Lower leg skin (tissue), 4 donors: ENCODE measurements at regions not wholly inside any gene's neighbourhood (a gene's known extent, or its start where the extent isn't known, plus 50 kb on each side); places are given as distances from the start of the nearest gene placed in this dataset.

Experiments used
- DNase-seq, 2 donors: peaks; one replicate each; pipeline ENCODE4 v3.0.0-alpha.2; 2019; ENCODE audit warnings: low spot score in 2 of 2
- H3K4me3 ChIP-seq: fragments of 200-600 bp; sonication (generic); 2 replicates; pipeline ENCODE4 v1.5.1; 2017; ENCODE audit warnings: mild to moderate bottlenecking, low read depth; ENCODE audit not compliant: poor library complexity, severe bottlenecking
- POLR2A ChIP-seq, 2 donors: fragments of 450-650 bp; IDR thresholded peaks; one replicate each; pipeline ENCODE4 v1.6.1; 2016 to 2017; ENCODE audit warnings: antibody characterized with exemption in 2 of 2, mild to moderate bottlenecking in 1 of 2, moderate library complexity in 1 of 2
- WGBS, 2 donors: methylation state at CpG; one replicate each; pipeline ENCODE4 v1.1.5; 2018; 5-methylcytosine and 5-hydroxymethylcytosine counted together
- intact Hi-C: fragments of 100-400 bp; cut with DNase I; formaldehyde crosslinking; loops from one replicate; pipeline ENCODE4 v1.15.0; 2023; ENCODE audit warnings: low total_unique reads
- TF ChIP-seq, protein P1 (sequence below), 3 donors: fragments of 450-650 bp; IDR thresholded peaks; one replicate each; pipeline ENCODE4 v1.5.1; 2016; ENCODE audit warnings: antibody characterized with exemption in 3 of 3, mild to moderate bottlenecking in 3 of 3, moderate library complexity in 2 of 3

DNA sequence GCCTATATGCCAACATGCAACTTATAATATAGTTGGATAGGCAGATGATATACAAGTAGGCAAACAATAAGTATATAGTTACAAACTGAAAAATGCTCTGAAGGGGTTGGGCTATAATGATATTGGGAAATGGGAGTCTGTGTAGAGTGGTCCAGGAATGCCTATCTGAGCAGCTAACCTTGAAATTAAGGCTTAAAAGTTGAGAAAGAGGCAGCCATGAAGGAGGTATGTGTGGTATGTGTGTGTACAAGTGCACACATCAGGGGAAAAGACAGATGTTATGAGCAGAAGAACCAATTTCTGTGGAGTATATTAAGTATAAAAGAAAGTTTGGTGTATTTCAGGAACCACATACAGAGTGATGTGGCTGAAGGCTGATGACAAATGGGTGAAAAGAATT, 154.9 kb upstream of the PAPPA start:
- DNase-seq: no peak
- TF ChIP-seq, protein P1, sequence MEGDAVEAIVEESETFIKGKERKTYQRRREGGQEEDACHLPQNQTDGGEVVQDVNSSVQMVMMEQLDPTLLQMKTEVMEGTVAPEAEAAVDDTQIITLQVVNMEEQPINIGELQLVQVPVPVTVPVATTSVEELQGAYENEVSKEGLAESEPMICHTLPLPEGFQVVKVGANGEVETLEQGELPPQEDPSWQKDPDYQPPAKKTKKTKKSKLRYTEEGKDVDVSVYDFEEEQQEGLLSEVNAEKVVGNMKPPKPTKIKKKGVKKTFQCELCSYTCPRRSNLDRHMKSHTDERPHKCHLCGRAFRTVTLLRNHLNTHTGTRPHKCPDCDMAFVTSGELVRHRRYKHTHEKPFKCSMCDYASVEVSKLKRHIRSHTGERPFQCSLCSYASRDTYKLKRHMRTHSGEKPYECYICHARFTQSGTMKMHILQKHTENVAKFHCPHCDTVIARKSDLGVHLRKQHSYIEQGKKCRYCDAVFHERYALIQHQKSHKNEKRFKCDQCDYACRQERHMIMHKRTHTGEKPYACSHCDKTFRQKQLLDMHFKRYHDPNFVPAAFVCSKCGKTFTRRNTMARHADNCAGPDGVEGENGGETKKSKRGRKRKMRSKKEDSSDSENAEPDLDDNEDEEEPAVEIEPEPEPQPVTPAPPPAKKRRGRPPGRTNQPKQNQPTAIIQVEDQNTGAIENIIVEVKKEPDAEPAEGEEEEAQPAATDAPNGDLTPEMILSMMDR (IDR thresholded peaks at IDR 0.05): no peak
- TF ChIP-seq POLR2A (IDR thresholded peaks at IDR 0.05): no peak
- H3K4me3 ChIP-seq: no peak overlapping the region
- intact Hi-C loops: no loop called here

DNA sequence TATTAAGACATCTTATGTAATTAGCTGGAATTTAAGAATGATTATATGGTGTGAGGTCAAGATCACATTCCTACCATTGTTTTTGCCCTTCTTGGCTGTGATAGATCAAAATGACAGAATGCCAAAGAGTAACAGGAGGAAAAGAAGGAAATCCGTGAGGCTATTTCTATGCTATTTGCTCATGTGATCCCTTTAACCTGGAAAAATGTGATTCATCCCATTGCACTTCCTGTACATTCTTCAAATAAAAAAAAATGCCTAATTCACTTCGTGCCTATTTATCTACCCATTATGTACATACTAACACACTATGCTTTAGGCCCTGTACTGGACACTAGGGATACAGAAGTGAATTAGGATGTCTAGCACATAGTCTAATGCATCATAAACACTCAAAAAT, 154.1 kb upstream of the PAPPA start:
- no peak overlapping the region for H3K4me3 ChIP-seq
- intact Hi-C loops: no loop called here
- no peak for TF ChIP-seq POLR2A (IDR thresholded peaks at IDR 0.05)
- TF ChIP-seq, protein P1 (IDR thresholded peaks at IDR 0.05): no peak
- no peak for DNase-seq
- 72 to 78% methylated on average over 2 of the region's 2 CpGs for WGBS, 2 donors

DNA sequence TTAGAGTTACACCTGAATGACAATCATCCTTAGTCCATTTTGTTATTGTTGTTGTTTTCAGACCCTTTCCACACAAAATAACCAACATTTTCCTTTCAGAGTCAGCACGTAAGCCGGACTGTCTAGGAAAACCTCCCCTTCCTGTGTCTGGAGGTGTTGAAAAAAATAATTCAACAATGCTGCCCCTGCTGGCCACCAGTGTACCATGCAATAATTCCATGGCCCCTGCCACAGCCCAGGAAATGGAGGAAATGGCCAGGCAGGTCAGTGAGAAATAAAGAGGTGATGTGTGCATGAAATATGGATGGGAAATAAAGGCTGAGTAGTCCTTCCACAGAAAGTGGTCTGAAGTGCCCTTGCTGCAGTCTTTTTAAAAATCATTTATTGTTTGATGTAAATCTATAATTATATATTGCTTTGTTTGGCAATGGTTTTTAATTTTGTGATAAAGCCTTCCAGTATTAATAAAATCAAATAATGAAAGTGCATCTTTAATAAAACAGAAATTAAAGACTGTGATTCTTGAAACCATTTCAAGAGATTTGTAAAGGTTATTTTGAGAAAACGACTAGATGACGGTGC, 152.8 kb upstream of the PAPPA start:
- WGBS, 2 donors: 76 to 87% methylated on average over 4 of the region's 4 CpGs
- intact Hi-C loops: no loop called here

DNA sequence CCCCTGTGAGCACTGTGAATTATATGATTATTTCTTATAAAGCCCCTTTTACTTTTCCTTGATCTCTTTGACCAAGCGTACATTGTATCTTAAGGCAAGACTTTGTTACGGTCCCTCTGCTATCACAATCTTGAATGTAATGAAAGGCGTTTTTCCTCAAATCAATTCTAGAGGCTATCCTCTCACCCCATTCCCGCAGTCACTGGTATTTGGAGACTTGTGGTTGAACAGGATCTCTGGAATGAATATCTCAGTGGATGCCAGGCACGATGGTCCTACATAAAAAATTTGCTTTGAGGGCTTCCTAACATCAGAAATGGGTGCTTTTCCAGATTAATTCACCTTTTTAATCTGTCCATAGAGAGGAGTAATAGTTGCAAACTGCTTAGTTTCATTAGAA, 151.4 kb upstream of the PAPPA start:
- TF ChIP-seq POLR2A (IDR thresholded peaks at IDR 0.05): no peak
- TF ChIP-seq, protein P1 (IDR thresholded peaks at IDR 0.05): no peak
- WGBS, 2 donors: 85 to 87% methylated on average over 5 of the region's 5 CpGs
- H3K4me3 ChIP-seq: no peak overlapping the region
- DNase-seq: no peak
- intact Hi-C loops: no loop called here

More for the DNA sequence above, 152.8 kb upstream of the PAPPA start:
- H3K4me3 ChIP-seq: no peak overlapping the region
- TF ChIP-seq, protein P1 (IDR thresholded peaks at IDR 0.05): no peak
- no peak for TF ChIP-seq POLR2A (IDR thresholded peaks at IDR 0.05)
- DNase-seq: no peak

DNA sequence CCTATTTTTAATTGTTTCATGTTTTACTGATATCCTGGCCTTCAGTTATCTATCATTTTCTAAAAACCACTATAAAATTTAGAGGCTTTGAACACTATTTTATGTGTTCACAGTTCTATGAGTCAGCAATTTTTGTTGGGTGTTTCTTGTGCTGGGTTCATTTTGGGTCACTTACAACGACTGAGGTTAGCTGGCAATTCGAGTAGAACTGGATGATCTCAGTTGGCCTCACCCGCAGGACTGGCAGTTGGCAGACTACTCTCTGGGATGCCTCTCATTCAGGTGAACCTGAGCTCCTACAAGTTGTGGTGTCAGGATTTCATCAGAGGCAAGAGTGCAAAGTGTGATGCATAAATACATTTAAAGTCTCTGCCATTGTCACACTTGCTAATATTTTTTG, 151.0 kb upstream of the PAPPA start:
- intact Hi-C loops: no loop called here
- WGBS, 2 donors: 18 to 42% methylated on average over 3 of the region's 3 CpGs
- no peak for TF ChIP-seq POLR2A (IDR thresholded peaks at IDR 0.05)
- TF ChIP-seq, protein P1 (IDR thresholded peaks at IDR 0.05): no peak

DNA sequence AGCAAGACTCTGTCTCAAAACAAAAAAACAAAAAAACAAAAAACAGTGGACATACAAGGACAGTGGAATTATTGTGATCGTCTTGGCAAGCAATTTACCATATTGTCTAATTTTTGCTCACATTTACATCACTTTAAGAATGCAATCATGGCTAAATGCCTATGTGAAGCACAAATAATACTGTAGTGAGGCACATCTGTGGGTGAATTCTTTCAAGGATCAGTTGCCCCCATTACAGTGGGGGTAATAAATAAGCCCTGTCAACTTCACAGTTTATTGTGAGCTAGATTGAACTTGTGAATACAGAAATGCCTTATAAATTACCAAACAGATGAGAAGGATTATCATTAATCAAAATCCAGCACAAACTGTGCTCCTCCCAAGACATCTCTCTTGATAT, 150.2 kb upstream of the PAPPA start:
- intact Hi-C loops: no loop called here
- H3K4me3 ChIP-seq: no peak overlapping the region
- DNase-seq: no peak
- WGBS, 2 donors: 56 to 81% methylated on average over 1 of the region's 1 CpG
- TF ChIP-seq, protein P1 (IDR thresholded peaks at IDR 0.05): no peak
- no peak for TF ChIP-seq POLR2A (IDR thresholded peaks at IDR 0.05)

More for the DNA sequence above, 151.0 kb upstream of the PAPPA start:
- no peak overlapping the region for H3K4me3 ChIP-seq
- DNase-seq: no peak
